HL-60/S4 (cell line): ENCODE measurements at regions not wholly inside any gene's neighbourhood (a gene's known extent, or its start where the extent isn't known, plus 50 kb on each side); places are given as distances from the start of the nearest gene placed in this dataset.

Source experiments
- in situ Hi-C: fragments of 300-500 bp; cut with MboI; formaldehyde crosslinking; loops from 2 replicates; pipeline ENCODE4 v1.14.3; 2022; ENCODE audit warnings: low sequenced_read_pairs

- in situ Hi-C loops, result no loop called here
These were observed 120.0 kb downstream of the AQP4 start for GRCh38 chr18:26745288-26746181.

- in situ Hi-C loops, result no loop called here
These were observed 123.7 kb downstream of the AQP4 start for GRCh38 chr18:26741758-26742157.

- in situ Hi-C loops, result no loop called here
These were observed 124.5 kb downstream of the AQP4 start for GRCh38 chr18:26741048-26741447.

DNA sequence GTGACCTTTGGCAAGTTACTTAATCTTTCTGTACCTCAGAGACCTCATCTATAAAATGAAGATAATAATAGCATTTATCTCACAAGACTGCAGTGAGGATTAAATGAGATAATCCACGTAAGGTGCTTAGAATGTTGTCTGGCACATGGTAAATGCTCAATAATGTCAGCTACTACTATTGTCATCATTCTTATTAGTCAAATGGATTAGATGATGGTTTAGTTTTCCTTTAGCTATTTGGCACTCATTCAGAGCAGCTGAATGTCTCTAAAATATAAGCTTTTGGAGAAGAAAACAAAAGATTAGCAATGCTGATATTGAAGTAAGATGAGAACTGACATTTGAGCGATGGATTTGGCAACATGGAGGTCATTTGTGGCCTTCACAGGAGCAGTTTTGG lies 125.1 kb downstream of the AQP4 start:
- in situ Hi-C loops, result no loop called here

DNA sequence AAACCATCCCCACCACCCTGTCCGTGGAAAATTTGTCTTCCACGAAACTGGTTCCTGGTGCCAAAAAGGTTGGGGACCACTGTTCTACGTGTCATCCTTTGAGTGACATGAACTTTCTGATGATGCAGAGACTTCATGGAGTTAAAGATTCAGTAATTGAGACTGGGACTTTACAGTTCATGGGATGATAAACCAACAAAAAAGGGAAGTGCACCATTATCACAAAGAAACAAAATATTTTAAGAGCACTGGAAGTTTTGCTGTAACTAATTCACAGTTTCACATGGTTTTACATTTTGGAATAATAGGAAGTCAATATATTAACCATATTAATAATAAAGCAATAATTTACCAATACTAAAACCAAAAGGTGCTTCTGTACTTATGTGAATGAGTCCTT lies 126.8 kb downstream of the AQP4 start:
- in situ Hi-C loops, result no loop called here

- in situ Hi-C loops, result no loop called here
These were observed 129.2 kb downstream of the AQP4 start for GRCh38 chr18:26736301-26736700.

DNA sequence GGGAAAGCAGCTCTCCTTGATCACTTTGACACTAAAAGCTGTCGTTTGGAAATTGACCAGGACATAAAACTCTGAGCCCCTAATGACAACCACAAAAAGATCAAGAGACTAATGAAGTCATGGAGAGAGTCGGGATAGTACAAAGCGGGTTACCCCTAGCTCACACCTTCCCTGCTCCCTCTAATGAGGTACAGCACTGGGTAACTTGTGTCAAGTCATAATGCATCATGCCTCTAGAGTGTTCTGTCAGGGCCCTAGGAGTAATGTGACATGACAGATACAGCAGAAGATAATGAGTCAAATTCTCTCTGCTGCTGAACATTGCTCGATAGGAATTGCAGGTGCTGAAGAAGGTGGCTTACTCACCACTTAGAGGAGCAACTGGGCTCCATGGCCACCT lies 130.7 kb downstream of the AQP4 start:
- in situ Hi-C loops, result no loop called here

- in situ Hi-C loops, result no loop called here
These were observed 136.1 kb downstream of the AQP4 start for GRCh38 chr18:26729449-26729848.

GRCh38 chr18:26729008-26729407 lies 136.5 kb downstream of the AQP4 start:
- in situ Hi-C loops, result no loop called here

DNA sequence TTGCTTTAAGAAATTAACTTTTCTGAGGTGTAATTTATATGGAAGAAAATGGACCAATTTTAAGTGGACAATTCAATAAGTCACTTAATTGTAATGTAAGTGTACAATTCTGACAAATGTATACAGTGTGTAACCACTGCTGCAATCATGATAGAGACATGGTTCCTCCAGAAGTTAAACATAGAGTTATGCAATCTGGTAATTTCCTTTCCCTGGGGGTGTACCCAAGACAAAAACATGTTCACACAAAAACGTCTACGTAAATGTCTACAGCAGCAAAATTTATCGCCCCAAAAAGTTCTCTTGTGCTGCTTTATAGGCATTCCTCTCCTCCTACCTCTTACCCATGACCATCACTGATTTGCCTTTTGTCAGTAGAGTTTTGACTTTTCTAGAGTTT lies 141.5 kb downstream of the AQP4 start:
- in situ Hi-C loops, result no loop called here

- in situ Hi-C loops, result no loop called here
These were observed 143.0 kb downstream of the AQP4 start for GRCh38 chr18:26722565-26722931.

DNA sequence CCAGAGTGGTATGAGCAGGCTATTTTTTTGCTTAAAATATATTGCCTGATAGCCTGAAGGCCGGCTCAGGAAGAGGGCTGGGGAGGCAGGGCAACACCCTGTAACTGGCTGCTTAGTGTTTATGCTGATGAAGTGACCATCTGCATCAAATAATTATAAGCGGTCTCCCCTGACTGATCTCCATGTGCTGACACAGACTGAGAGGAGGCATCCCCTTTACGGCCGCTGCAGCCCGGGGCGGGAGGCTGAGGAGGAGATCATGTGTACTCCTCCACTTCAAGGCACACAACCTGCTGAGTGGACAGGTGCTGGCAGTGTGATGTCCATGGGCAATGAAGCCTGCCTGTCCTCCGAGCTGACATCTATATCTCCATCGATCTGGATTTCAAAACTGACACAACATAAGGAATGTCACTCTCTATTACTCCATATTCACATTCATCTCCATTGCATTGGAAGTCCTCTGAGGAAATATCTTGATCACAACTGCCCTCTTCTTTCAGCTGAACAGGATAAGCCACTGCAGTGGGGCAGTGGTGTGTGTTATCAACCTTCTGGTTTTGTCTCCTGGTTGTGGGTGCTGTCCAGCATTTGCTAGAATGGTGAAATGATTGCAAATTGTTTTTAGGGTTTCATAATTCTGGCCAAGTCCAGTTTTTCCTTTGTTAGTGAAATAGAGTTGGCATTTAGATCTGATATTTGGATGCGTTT lies 143.5 kb downstream of the AQP4 start:
- in situ Hi-C loops, result no loop called here

DNA sequence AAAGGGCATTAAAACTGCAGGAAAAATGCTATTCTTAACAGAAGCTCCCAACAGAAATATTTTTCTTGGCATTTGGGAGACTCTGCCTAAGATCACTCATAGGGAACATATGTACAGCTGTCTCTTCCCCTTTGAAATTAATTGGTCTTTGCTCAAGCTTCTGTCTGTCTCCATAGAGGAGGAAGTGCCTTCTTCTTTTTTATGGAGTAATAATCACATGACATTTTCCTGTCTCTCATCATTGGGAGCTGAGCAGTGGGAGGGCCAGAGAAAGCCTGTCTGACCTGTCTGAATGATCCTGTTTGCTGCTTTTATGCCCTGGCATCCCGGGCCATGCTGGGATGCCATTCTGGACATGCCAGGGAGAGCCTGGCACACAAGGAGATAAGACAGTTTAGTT lies 145.6 kb downstream of the AQP4 start:
- in situ Hi-C loops, result no loop called here

- in situ Hi-C loops, result no loop called here
These were observed 148.3 kb downstream of the AQP4 start for GRCh38 chr18:26717123-26717719.

DNA sequence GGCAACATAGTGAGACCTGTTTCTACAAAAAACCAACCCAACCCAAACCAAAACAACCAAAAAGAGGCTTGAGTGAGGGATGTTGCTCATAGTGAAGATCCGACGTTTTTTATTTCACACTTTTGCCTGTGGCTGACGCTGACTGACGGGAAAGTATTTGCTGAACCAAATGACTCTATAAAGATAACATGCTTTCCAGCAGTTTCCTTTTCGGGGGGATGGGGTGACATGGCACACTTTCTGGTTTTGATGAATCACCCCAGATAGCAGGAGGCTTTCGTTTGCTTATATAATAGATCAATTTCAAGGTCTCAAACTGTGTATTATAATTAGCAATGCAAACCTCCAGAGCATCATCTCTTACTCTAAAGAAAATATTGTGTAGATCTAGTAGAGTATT lies 150.8 kb downstream of the AQP4 start:
- in situ Hi-C loops, result no loop called here

DNA sequence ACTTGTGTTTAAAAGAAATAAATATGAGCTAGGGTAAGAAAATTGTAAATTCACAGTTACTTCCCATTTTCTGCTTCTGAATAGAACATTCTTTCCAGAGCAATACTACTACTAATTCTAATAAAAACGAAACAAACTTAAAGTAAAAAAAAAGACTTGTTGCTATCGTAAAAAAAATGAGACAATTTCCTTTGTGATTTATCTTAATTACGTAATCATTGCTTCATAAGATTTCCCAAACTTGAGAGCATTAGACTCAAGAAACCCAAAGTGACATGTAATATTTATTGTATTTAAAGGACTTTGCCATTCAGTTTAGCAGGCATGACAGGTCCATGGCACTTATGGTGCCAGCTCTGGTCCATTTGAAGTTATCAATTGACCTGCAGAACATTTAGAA lies 153.8 kb downstream of the AQP4 start:
- in situ Hi-C loops, result no loop called here

- in situ Hi-C loops, result no loop called here
These were observed 154.9 kb downstream of the AQP4 start for GRCh38 chr18:26710470-26711096.

- in situ Hi-C loops, result no loop called here
These were observed 155.6 kb downstream of the AQP4 start for GRCh38 chr18:26709897-26710296.

GRCh38 chr18:26708806-26709716 lies 156.4 kb downstream of the AQP4 start:
- in situ Hi-C loops, result no loop called here

DNA sequence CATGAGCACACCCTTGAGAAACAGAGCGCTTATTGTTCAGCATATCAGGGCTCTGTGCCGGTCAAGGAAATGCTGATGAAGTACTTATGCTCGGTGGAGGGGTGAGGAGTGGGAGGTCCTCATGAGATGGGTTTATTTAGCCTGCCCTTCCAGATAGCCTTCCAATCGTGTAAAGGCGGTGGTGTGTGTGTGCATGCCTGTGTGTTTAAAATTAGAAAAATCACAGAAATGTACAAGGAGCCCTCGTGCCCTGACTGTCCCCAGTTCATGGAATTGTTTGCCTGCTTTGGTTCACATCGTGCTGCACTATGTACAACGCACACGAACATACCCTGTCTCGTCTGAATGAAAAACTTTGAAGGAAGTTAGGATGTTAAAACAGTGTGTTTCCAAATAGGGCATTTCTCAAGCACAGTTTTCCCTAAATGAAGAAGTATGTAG lies 158.6 kb downstream of the AQP4 start:
- in situ Hi-C loops, result no loop called here
